CD14-positive monocyte (primary cell): ENCODE measurements at regions not wholly inside any gene's neighbourhood (a gene's known extent, or its start where the extent isn't known, plus 50 kb on each side); places are given as distances from the start of the nearest gene placed in this dataset.

Experiments
- DNase-seq, 3 donors: peaks; one replicate each; pipeline ENCODE4 v3.0.0-alpha.2; 2011 to 2022
- H2AFZ ChIP-seq: 2 replicates; pipeline ENCODE4 v1.6.0; 2012; ENCODE audit warnings: mild to moderate bottlenecking, low read depth, low read length, inconsistent platforms; ENCODE audit not compliant: insufficient read depth, poor library complexity, severe bottlenecking
- H3K27ac ChIP-seq, 2 donors: 1 replicate in 1 of 2; 2 replicates in 1 of 2; pipeline ENCODE4 v1.5.1; 2012 to 2013; ENCODE audit warnings: low read length in 2 of 2, control low read depth in 1 of 2, inconsistent platforms in 1 of 2, low read depth in 1 of 2, mild to moderate bottlenecking in 1 of 2
- H3K27me3 ChIP-seq, 2 donors: one replicate each; pipeline versions ENCODE4 v1.6.0 to v1.6.1; 2011 to 2013; ENCODE audit warnings: low read length in 2 of 2; ENCODE audit not compliant: control insufficient read depth in 2 of 2, insufficient read depth in 2 of 2
- H3K36me3 ChIP-seq, 2 donors: replicated peaks in 1 of 2; 1 replicate in 1 of 2; 2 replicates in 1 of 2; pipeline versions ENCODE4 v1.5.1 to v1.6.1; 2012 to 2013; ENCODE audit warnings: low read length in 2 of 2, control low read depth in 1 of 2, inconsistent platforms in 1 of 2, mild to moderate bottlenecking in 1 of 2; ENCODE audit not compliant: insufficient read depth in 2 of 2, control insufficient read depth in 1 of 2
- H3K4me1 ChIP-seq, 2 donors: 1 replicate in 1 of 2; 2 replicates in 1 of 2; pipeline versions ENCODE4 v1.5.1 to v1.6.1; 2012 to 2013; ENCODE audit warnings: low read length in 2 of 2, control low read depth in 1 of 2, inconsistent platforms in 1 of 2, mild to moderate bottlenecking in 1 of 2, moderate library complexity in 1 of 2; ENCODE audit not compliant: insufficient read depth in 2 of 2, control insufficient read depth in 1 of 2
- H3K4me2 ChIP-seq: replicated peaks from 2 replicates; pipeline ENCODE3; 2012; ENCODE audit warnings: low read length, moderate library complexity, mild to moderate bottlenecking; ENCODE audit not compliant: poor library complexity, severe bottlenecking; ENCODE audit errors: extremely low read depth
- H3K4me3 ChIP-seq, 3 experiments: fragments of 200-600 bp in 1 of 3; sonication (generic) in 1 of 3; replicated peaks in 1 of 3; 1 replicate in 2 of 3; 2 replicates in 1 of 3; pipeline ENCODE4 v1.5.1; 2011 to 2013; ENCODE audit warnings: low read length in 3 of 3, mild to moderate bottlenecking in 3 of 3, control low read depth in 2 of 3, low read depth in 2 of 3, inconsistent platforms in 1 of 3, moderate library complexity in 1 of 3
- H3K79me2 ChIP-seq: 2 replicates; pipeline ENCODE4 v1.6.0; 2012; ENCODE audit warnings: mild to moderate bottlenecking, control low read depth, inconsistent platforms, low read length, moderate library complexity; ENCODE audit not compliant: insufficient read depth
- H3K9ac ChIP-seq: 2 replicates; pipeline ENCODE4 v1.6.0; 2017; ENCODE audit warnings: low read length, mild to moderate bottlenecking; ENCODE audit not compliant: insufficient read depth, poor library complexity, severe bottlenecking
- H3K9me3 ChIP-seq, 2 donors: replicated peaks in 1 of 2; 1 replicate in 1 of 2; 2 replicates in 1 of 2; pipeline versions ENCODE4 v1.5.1 to v1.6.1; 2012 to 2013; ENCODE audit warnings: low read length in 2 of 2, control low read depth in 1 of 2; ENCODE audit not compliant: control insufficient read depth in 1 of 2, insufficient read depth in 1 of 2
- H4K20me1 ChIP-seq: 2 replicates; pipeline ENCODE4 v1.6.0; 2012; ENCODE audit warnings: mild to moderate bottlenecking, low read length, control low read depth, moderate library complexity; ENCODE audit not compliant: insufficient read depth
- H3K27ac Mint-ChIP-seq, 7 donors: one replicate each; pipeline ENCODE4 v1.8.0; 2020; ENCODE audit warnings: mild to moderate bottlenecking in 7 of 7, mixed read lengths in 7 of 7, moderate library complexity in 6 of 7, inconsistent platforms in 2 of 7
- H3K27me3 Mint-ChIP-seq, 3 donors: one replicate each; pipeline ENCODE4 v1.8.0; 2021 to 2022; ENCODE audit warnings: low read depth in 3 of 3, mild to moderate bottlenecking in 3 of 3, mixed read lengths in 3 of 3, moderate library complexity in 3 of 3, inconsistent platforms in 1 of 3
- H3K36me3 Mint-ChIP-seq, 2 donors: one replicate each; pipeline ENCODE4 v1.8.0; 2020; ENCODE audit warnings: mixed read lengths in 2 of 2, inconsistent platforms in 1 of 2, mild to moderate bottlenecking in 1 of 2
- H3K4me1 Mint-ChIP-seq: one replicate; pipeline ENCODE4 v1.8.0; 2020; ENCODE audit warnings: mild to moderate bottlenecking, mixed read lengths
- H3K4me3 Mint-ChIP-seq, 2 donors: one replicate each; pipeline ENCODE4 v1.8.0; 2020; ENCODE audit warnings: mild to moderate bottlenecking in 2 of 2, mixed read lengths in 2 of 2, moderate library complexity in 1 of 2
- H3K9me3 Mint-ChIP-seq, 7 donors: one replicate each; pipeline ENCODE4 v1.8.0; 2020 to 2022; ENCODE audit warnings: mixed read lengths in 7 of 7, mild to moderate bottlenecking in 6 of 7, moderate library complexity in 6 of 7, inconsistent platforms in 2 of 7
- WGBS: methylation state at CpG from one replicate; pipeline ENCODE4 v1.1.5; 2013; ENCODE audit warnings: missing lambda C conversion rate; ENCODE audit not compliant: insufficient coverage; 5-methylcytosine and 5-hydroxymethylcytosine counted together
- intact Hi-C, 2 donors: fragments of 100-400 bp; cut with micrococcal nuclease; formaldehyde crosslinking; loops; one replicate each; pipeline versions ENCODE4 v1.15.0 to v1.15.1; 2023
- TF ChIP-seq, protein P1 (sequence below): fragments of 200-600 bp; IDR thresholded peaks from one replicate; pipeline ENCODE4 v1.8.0; 2022; ENCODE audit warnings: antibody characterized with exemption, mild to moderate bottlenecking

DNA sequence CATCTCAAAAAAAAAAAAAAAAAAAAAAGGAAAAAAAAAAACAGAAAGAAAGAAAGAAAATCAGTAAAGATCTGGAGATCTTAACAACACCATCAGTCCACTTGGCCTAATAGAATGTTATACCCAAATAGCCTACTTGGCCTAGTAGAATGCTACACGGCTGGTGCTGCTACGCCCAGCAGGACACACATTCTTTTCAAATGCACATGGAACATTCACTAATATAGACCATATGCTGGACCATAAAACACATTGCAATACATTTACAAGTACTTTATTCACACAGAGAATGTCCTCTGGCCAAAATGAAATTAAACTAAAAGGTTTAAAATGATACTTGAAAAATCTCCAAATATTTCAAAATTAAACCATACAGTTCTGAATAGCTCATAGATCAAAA lies 80.0 kb upstream of the TNFAIP3 start:
- intact Hi-C loops: no loop called here
- H3K27ac Mint-ChIP-seq: no peak overlapping the region
- WGBS: no CpG with 5 or more reads among the region's 2 CpGs

DNA sequence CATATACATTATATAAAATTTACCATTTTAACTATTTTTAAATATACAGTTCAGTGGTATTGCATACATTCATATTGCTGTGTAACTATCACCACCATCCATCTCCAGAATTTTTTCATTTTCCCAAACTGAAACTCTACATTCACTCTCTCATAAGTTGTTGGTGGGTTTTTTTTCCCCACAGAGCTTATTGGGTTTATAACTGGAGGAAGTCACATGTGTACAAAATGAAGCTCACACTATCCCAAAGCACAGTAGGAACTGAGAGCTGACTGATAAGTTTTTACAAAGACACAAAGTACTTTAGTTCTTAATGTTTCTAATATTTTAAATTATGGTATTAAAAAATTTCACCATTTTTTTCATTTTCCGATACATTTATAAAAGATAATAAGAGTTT lies 78.8 kb upstream of the TNFAIP3 start:
- TF ChIP-seq, protein P1, sequence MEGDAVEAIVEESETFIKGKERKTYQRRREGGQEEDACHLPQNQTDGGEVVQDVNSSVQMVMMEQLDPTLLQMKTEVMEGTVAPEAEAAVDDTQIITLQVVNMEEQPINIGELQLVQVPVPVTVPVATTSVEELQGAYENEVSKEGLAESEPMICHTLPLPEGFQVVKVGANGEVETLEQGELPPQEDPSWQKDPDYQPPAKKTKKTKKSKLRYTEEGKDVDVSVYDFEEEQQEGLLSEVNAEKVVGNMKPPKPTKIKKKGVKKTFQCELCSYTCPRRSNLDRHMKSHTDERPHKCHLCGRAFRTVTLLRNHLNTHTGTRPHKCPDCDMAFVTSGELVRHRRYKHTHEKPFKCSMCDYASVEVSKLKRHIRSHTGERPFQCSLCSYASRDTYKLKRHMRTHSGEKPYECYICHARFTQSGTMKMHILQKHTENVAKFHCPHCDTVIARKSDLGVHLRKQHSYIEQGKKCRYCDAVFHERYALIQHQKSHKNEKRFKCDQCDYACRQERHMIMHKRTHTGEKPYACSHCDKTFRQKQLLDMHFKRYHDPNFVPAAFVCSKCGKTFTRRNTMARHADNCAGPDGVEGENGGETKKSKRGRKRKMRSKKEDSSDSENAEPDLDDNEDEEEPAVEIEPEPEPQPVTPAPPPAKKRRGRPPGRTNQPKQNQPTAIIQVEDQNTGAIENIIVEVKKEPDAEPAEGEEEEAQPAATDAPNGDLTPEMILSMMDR: no peak
- H3K36me3 Mint-ChIP-seq: no peaks in the 10 kb centered on the region

More for the DNA sequence above, 80.0 kb upstream of the TNFAIP3 start:
- H3K27me3 Mint-ChIP-seq: peaks cover 0 to 7% (median 0%) of the 10 kb centered on the region in 3 donors
- H3K27ac ChIP-seq: no peak overlapping the region
- no peak overlapping the region for H3K4me2 ChIP-seq
- TF ChIP-seq, protein P1: no peak
- H3K9me3 ChIP-seq: no peaks in the 10 kb centered on the region
- no peak overlapping the region for H3K4me3 ChIP-seq
- H2AFZ ChIP-seq: no peak overlapping the region
- H3K36me3 ChIP-seq: no peaks in the 10 kb centered on the region
- DNase-seq: no peak
- no peaks in the 10 kb centered on the region for H3K36me3 Mint-ChIP-seq
- H3K9me3 Mint-ChIP-seq: peaks cover 0 to 3% (median 0%) of the 10 kb centered on the region in 7 donors
- no peaks in the 10 kb centered on the region for H3K27me3 ChIP-seq
- H3K79me2 ChIP-seq: no peaks in the 10 kb centered on the region
- no peaks in the 10 kb centered on the region for H4K20me1 ChIP-seq
- H3K4me1 Mint-ChIP-seq: peaks cover 23% of the 10 kb centered on the region
- H3K4me3 Mint-ChIP-seq: no peak overlapping the region
- H3K9ac ChIP-seq: no peak overlapping the region
- peaks cover 21 to 24% of the 10 kb centered on the region in 2 donors for H3K4me1 ChIP-seq

More for the DNA sequence above, 78.8 kb upstream of the TNFAIP3 start:
- DNase-seq: no peak
- H3K4me1 ChIP-seq: peaks cover 25 to 29% of the 10 kb centered on the region in 2 donors
- H3K27me3 ChIP-seq: no peaks in the 10 kb centered on the region
- intact Hi-C loops: no loop called here
- H4K20me1 ChIP-seq: no peaks in the 10 kb centered on the region
- H3K4me3 ChIP-seq: no peak overlapping the region
- peaks cover 27% of the 10 kb centered on the region for H3K4me1 Mint-ChIP-seq
- no peaks in the 10 kb centered on the region for H3K9me3 ChIP-seq
- no peak overlapping the region for H3K4me3 Mint-ChIP-seq
- no CpG with 5 or more reads among the region's 1 CpG for WGBS
- no peaks in the 10 kb centered on the region for H3K36me3 ChIP-seq
- no peak overlapping the region for H3K4me2 ChIP-seq
- no peak overlapping the region for H2AFZ ChIP-seq
- peaks cover 0 to 7% (median 0%) of the 10 kb centered on the region in 3 donors for H3K27me3 Mint-ChIP-seq
- H3K27ac Mint-ChIP-seq: no peak overlapping the region
- H3K9me3 Mint-ChIP-seq: peaks cover 0 to 3% (median 0%) of the 10 kb centered on the region in 7 donors
- H3K9ac ChIP-seq: no peak overlapping the region
- no peak overlapping the region for H3K27ac ChIP-seq
- H3K79me2 ChIP-seq: no peaks in the 10 kb centered on the region
